HG03139 (cell line): ENCODE measurements at regions not wholly inside any gene's neighbourhood (a gene's known extent, or its start where the extent isn't known, plus 50 kb on each side); places are given as distances from the start of the nearest gene placed in this dataset.
"Not testable (repeated sequence)": the region's sequence is repeated elsewhere in the genome, so short reads cannot be mapped to it uniquely, and the experiment has no call there.

Source experiments
- ATAC-seq: cut with Tn5 transposase; IDR thresholded peaks from one replicate; pipeline ENCODE4 v1.9.1; 2021; ENCODE audit not compliant: unreplicated experiment

- ATAC-seq: no peak
Observed at GRCh38 chr5:119879446-119879845, 250.1 kb downstream of the FAM170A start.

DNA sequence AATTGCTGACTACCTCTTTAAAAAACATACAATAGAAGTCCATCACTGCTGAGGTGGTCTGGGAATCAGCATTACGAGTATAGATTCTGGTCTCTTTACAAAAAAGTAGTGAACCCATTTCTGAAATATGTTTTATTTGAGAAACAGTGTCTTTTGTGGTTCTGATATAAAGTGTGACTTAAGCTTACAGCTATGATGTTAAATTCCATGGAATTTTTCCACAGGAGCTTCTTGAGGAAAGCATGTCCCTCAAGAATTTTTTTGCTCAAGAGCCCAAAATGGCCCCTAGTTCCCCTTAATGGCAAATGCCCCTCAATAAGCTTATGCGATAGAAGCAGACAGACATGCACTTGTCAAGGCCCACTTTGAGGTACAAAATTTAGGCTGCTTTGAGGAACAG is 265.7 kb downstream of the FAM170A start:
- no peak for ATAC-seq

- no peak for ATAC-seq
Observed at GRCh38 chr5:119896826-119897536, 267.6 kb downstream of the FAM170A start.

GRCh38 chr5:119897537-119898370 is 268.4 kb downstream of the FAM170A start:
- no peak for ATAC-seq

GRCh38 chr5:119899981-119900380 is 270.6 kb downstream of the FAM170A start:
- no peak for ATAC-seq

- ATAC-seq: no peak
Observed at GRCh38 chr5:119902593-119902992, 273.2 kb downstream of the FAM170A start.

DNA sequence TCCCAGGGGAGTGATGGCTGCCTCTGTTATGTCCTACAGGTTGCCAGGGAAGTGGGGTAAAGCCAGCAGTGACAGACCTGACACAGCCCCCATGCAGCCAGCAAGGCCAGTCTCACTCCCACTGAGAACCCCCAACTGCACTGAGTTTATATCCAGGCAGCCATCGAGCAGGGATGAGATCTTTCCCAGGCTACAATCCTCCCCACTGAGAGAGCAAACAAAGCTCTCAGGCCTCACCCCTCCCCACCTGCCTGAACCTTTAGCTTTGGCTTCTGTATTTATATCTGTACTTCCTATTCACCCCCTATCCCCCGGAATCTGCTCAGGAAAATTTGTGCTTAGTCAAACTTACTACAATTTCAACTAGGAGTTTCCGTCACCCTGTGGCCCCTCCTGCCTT is 284.1 kb downstream of the FAM170A start:
- ATAC-seq: no peak

GRCh38 chr5:119919279-119919678 is 289.9 kb downstream of the FAM170A start:
- no peak for ATAC-seq

DNA sequence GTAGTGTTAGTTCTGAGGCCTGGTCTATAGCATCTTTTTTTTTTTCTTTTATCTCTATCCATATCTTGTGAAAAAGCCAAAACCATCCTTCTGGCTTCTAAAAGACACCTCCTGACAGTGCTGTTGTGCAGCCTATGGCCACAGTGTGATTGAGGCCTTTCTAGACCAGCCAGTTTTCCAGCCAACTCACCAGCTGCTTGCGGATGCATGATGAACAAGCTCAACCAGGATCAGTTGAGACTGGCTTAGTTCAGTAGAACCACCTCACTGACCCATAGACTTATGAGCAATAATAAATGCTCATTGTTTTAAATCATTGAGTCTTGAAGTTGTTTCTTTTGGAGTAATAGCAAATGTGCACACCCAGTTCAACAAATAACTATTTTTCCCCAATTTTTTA is 296.9 kb downstream of the FAM170A start:
- ATAC-seq: no peak

DNA sequence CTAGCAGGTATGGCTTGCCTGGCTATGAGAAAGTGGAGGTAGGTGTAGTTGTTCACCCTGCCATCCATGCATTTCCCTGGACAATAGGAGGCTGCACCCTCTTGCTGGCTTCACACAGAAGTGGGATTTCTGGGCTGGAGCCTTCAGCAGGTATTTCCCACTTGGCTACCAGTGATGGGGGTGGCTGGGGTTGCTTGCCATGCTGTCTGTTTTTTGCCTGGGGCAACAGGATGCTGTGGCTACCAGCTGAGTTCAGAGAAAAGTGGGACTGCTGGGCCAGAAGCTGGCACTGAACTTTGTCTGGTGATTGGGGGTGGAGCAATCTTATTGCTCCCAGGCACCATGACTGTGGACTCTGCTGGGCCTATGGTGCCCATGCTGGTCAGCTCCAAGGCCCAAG is 299.6 kb downstream of the FAM170A start:
- ATAC-seq: no peak

DNA sequence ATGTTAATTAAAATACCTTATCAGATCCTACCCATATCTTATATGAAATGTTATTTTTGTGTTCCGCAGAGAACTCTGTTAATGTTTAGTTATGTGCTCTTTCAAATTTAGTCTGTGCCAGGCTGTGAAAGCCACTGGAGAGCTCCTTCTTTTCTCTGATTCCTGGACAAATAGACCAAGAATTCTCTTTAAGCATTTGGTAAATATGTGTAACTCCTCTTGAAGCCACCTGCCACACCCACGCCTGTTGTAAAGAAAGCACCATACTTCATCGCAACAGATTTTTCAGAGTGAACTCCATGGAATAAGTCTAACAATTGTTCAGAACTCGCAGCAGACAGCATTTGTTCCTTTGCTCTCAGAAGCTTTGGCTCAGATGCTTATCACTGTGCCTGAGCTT is 301.1 kb downstream of the FAM170A start:
- no peak for ATAC-seq

DNA sequence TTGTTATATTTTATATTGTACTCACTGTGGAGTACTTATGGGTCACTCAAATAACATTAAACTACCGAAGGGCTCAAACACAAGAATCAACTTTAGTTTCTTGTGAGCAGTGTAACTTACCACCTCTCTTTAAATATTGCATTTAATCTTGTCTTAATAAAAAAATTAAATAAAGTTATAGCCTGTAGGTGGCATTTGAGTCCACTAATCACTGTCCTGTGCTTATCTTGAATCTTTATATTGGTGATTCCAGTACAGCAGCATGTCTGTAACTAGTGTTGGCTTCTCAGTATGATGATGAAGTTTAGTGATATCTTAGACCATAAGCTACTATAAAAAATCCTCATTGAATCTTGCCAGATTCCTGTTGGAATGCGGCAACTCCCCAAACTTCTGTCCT is 313.8 kb downstream of the FAM170A start:
- ATAC-seq: no peak

DNA sequence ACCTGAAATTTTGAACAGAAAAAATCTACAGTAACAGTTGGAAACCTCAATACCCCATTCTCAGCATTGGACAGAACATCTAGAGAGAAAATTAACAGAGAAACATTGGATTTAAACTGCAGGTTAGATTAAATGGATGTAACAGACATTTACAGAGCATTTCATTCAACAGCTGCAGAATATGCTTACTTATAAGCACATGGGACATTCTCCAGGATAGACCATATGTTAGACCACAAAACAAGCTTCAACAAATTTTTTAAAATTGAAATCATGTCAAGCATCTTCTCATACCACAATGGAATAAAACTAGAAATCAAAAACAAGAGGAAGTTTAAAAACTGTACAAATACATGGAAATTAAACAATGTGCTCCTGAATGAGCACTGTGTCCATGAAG is 316.3 kb downstream of the FAM170A start:
- ATAC-seq: no peak

GRCh38 chr5:119948162-119948561 is 318.8 kb downstream of the FAM170A start:
- no peak for ATAC-seq

DNA sequence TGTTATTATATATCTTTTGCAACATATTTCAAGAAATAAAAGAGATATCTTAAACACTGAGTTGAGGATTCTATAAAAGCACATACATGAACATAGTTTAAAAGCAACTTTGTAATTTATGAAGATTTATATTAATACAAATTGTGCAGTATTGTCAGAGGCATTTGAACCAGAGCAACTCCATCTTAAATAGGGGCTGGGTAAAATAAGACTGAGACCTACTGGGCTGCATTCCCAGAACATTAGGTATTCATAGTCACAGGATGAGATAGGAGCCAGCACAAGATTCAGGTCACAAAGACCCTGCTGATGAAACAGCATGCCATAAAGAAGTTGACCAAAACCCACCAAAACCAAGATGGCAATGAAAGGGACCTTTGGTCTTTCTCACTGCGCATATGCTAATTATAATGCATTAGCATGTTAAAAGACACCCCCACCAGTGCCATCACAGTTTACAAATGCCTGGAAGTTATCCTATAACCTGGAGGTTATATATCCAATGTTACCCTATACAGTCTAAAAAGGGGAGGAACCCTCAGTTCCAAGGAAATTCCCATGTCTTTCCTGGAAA is 320.2 kb downstream of the FAM170A start:
- ATAC-seq: no peak

DNA sequence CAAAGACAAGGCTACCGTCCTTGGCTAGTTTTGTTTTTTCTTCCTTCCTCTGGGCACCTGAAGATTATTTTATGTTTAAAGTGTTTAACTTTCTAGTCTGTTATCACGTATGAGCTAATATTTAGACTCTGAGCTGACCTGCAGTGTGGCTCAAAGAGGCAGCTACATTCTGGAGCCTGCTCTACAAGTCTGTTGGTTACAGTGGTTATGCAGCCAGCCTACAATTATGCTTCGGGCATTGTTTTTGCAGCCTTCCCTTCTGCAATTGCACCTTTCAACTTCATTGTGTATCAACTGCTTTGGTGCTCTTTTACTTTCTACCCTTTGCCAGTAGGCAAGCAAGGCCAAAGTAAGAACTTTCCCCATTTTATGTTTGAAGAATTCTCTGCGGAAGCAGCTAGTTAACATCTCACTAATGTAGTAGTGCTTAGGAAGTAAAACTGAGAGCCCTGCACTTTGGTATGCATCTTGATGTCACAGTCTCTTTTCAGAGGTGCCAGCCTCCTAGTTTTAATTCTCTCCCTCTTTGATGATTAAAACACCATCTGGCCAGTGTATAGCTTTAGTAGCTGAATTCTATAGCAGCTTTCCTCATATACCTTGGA is 322.1 kb downstream of the FAM170A start:
- ATAC-seq: no peak

DNA sequence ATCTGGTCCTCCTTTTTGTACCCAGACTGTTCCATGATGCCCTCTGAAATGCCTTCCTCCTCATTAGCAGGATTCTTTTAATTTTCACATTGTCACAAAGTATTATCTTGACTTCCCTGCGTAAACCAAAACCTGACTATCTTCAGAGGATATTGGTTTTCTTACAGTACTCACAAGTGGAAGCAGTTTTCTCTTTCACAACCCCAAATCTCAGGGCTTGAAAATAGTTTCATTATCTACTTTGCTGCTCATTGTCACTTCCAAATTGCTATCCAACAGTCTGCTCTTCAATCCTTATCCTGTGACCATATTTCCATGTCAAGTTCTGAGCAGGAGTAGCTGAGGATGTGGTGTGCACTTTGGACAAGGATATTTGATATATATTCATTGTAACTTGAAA is 324.1 kb downstream of the FAM170A start:
- no peak for ATAC-seq

GRCh38 chr5:119954106-119954505 is 324.7 kb downstream of the FAM170A start:
- ATAC-seq: no peak

GRCh38 chr5:119961993-119962392 is 332.6 kb downstream of the FAM170A start:
- no peak for ATAC-seq

DNA sequence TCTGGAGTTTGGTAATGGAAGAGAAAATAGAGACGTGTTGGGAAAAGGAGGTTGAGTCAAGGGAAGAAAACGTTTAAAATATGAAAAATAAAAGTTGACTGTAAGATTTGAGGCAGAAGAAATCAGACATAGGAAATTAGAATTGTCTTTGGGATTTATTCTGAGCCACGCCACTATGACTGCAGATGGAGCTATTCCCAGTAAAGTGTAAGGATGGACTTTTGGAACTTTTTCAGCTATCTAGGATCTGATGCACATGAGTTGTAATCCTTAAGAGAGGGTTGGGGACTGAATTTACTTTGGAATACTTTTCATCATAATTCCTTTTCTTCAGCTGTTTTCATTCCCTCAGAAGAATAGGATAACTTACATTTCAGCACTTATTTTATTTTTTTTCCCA is 336.7 kb downstream of the FAM170A start:
- no peak for ATAC-seq

GRCh38 chr5:119968690-119969089 is 339.3 kb downstream of the FAM170A start:
- ATAC-seq: no peak

- ATAC-seq: not testable (repeated sequence)
Observed at GRCh38 chr5:119987077-119987476, 357.7 kb downstream of the FAM170A start.
